ENCODE measurements at regions not wholly inside any gene's neighbourhood (a gene's known extent, or its start where the extent isn't known, plus 50 kb on each side); places are given as distances from the start of the nearest gene placed in this dataset.

GRCh38 chr14:79960288-79960687 lies 251.0 kb downstream of the DIO2 start:
- TF ChIP-seq, protein P1, sequence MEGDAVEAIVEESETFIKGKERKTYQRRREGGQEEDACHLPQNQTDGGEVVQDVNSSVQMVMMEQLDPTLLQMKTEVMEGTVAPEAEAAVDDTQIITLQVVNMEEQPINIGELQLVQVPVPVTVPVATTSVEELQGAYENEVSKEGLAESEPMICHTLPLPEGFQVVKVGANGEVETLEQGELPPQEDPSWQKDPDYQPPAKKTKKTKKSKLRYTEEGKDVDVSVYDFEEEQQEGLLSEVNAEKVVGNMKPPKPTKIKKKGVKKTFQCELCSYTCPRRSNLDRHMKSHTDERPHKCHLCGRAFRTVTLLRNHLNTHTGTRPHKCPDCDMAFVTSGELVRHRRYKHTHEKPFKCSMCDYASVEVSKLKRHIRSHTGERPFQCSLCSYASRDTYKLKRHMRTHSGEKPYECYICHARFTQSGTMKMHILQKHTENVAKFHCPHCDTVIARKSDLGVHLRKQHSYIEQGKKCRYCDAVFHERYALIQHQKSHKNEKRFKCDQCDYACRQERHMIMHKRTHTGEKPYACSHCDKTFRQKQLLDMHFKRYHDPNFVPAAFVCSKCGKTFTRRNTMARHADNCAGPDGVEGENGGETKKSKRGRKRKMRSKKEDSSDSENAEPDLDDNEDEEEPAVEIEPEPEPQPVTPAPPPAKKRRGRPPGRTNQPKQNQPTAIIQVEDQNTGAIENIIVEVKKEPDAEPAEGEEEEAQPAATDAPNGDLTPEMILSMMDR (IDR thresholded peaks at IDR 0.05) = no peak
- no peak for TF ChIP-seq POLR2A (IDR thresholded peaks at IDR 0.05)

Data from Peyer's patch (tissue), 4 donors.